Endothelial cell of umbilical vein (primary cell): ENCODE measurements at regions not wholly inside any gene's neighbourhood (a gene's known extent, or its start where the extent isn't known, plus 50 kb on each side); places are given as distances from the start of the nearest gene placed in this dataset.

Experiments used
- BruUV-seq: library from RNA; stranded (reverse); fragments of 400-500 nt; replicated peaks from 2 replicates; lab custom pipeline; 2021; lab: Mats Ljungman, UMichigan
- CTCF ChIA-PET: fragments of 300-600, 350-600 bp; sonication (Branson Sonifier 250); formaldehyde crosslinking; loops from one replicate; lab custom pipeline; 2021; ENCODE audit warnings: antibody characterized with exemption, inconsistent platforms; lab: Charles Lee
- POLR2A ChIA-PET: fragments of 300-600, 350-600 bp; sonication (Branson Sonifier 250); formaldehyde crosslinking; loops from one replicate; lab custom pipeline; 2021; ENCODE audit warnings: antibody characterized with exemption, inconsistent platforms; lab: Charles Lee
- DNase-seq: peaks from one replicate; pipeline ENCODE4 v3.0.0-alpha.2; 2011; ENCODE audit warnings: low read depth, low spot score
- FAIRE-seq: peaks from 2 replicates; lab custom pipeline; 2011; peaks lifted over from hg19 to GRCh38; lab: Jason Lieb, UNC
- H2AFZ ChIP-seq: 2 replicates; pipeline ENCODE4 v1.6.0; 2012; ENCODE audit warnings: low read depth, low read length, control low read depth, inconsistent platforms
- H3K27ac ChIP-seq: 2 replicates; pipeline ENCODE4 v1.5.1; 2011; ENCODE audit warnings: low read depth, mild to moderate bottlenecking, control low read depth, low read length, moderate library complexity; ENCODE audit not compliant: insufficient read depth
- H3K27me3 ChIP-seq, 2 experiments: 2 replicates each; pipeline versions ENCODE4 v1.6.0 to v1.6.1; 2011; ENCODE audit warnings: low read length in 2 of 2, mixed read lengths in 1 of 2; ENCODE audit not compliant: control insufficient read depth in 2 of 2, insufficient read depth in 2 of 2
- H3K36me3 ChIP-seq, 2 experiments: 2 replicates in 1 of 2; 3 replicates in 1 of 2; pipeline ENCODE4 v1.5.1; 2011; ENCODE audit warnings: low read length in 2 of 2, mild to moderate bottlenecking in 1 of 2, moderate library complexity in 1 of 2; ENCODE audit not compliant: control insufficient read depth in 2 of 2, insufficient read depth in 2 of 2; ENCODE audit errors: extremely low read depth in 1 of 2
- H3K4me1 ChIP-seq: 3 replicates; pipeline ENCODE4 v1.5.1; 2011; ENCODE audit warnings: mild to moderate bottlenecking, low read length; ENCODE audit not compliant: control insufficient read depth, insufficient read depth; ENCODE audit errors: extremely low read depth
- H3K4me2 ChIP-seq: 2 replicates; pipeline ENCODE4 v1.6.1; 2011; ENCODE audit warnings: low read length, control low read depth, mixed read lengths; ENCODE audit not compliant: insufficient read depth
- H3K4me3 ChIP-seq, 3 experiments: fragments of 200-600 bp in 1 of 3; sonication (generic), shearing (Covaris generic) in 1 of 3; replicated peaks in 1 of 3; 2 replicates each; pipeline ENCODE4 v1.5.1; 2011 to 2016; ENCODE audit warnings: control low read depth in 3 of 3, low read length in 3 of 3, mild to moderate bottlenecking in 2 of 3, inconsistent platforms in 1 of 3, low read depth in 1 of 3, moderate library complexity in 1 of 3; ENCODE audit not compliant: insufficient read depth in 1 of 3
- H3K79me2 ChIP-seq: 2 replicates; pipeline ENCODE4 v1.6.0; 2012; ENCODE audit warnings: low read length, inconsistent platforms; ENCODE audit not compliant: control insufficient read depth, insufficient read depth
- H3K9ac ChIP-seq: replicated peaks from 2 replicates; pipeline ENCODE3; 2011; ENCODE audit warnings: low read length, control low read depth; ENCODE audit not compliant: insufficient read depth; ENCODE audit errors: extremely low read depth
- H3K9me1 ChIP-seq: replicated peaks from 3 replicates; pipeline ENCODE4 v1.6.0; 2011; ENCODE audit warnings: mild to moderate bottlenecking, low read length; ENCODE audit not compliant: control insufficient read depth, insufficient read depth; ENCODE audit errors: extremely low read depth
- H3K9me3 ChIP-seq: replicated peaks from 2 replicates; pipeline ENCODE4 v1.5.1; 2012; ENCODE audit warnings: low read length, inconsistent platforms; ENCODE audit not compliant: control insufficient read depth, insufficient read depth
- H4K20me1 ChIP-seq: replicated peaks from 2 replicates; pipeline ENCODE3; 2011; ENCODE audit warnings: mild to moderate bottlenecking, low read length; ENCODE audit not compliant: control insufficient read depth, insufficient read depth; ENCODE audit errors: extremely low read depth
- EZH2 ChIP-seq: IDR thresholded peaks from 2 replicates; pipeline ENCODE4 v1.6.1; 2012; ENCODE audit warnings: borderline replicate concordance, low read depth, mild to moderate bottlenecking, moderate library complexity, low read length, inconsistent platforms; ENCODE audit not compliant: severe bottlenecking
- FOS ChIP-seq: IDR thresholded peaks from 2 replicates; pipeline ENCODE4 v1.6.1; 2011; ENCODE audit warnings: mild to moderate bottlenecking, low read length, moderate library complexity, borderline replicate concordance; ENCODE audit not compliant: insufficient read depth
- GATA2 ChIP-seq: IDR thresholded peaks from 2 replicates; pipeline ENCODE4 v1.7.0; 2011; ENCODE audit warnings: low read depth, mild to moderate bottlenecking, moderate library complexity, mixed read lengths, low read length; ENCODE audit not compliant: insufficient read length, insufficient read depth
- JUN ChIP-seq: IDR thresholded peaks from 2 replicates; pipeline ENCODE4 v1.6.1; 2011; ENCODE audit warnings: borderline replicate concordance, low read depth; ENCODE audit not compliant: insufficient read length, insufficient read depth
- MYC ChIP-seq: IDR thresholded peaks from one replicate; pipeline ENCODE4 v1.6.1; 2011; ENCODE audit warnings: mild to moderate bottlenecking, low read depth, low read length
- POLR2A ChIP-seq: IDR thresholded peaks from 2 replicates; pipeline ENCODE4 v1.6.1; 2012; ENCODE audit warnings: low read depth, mild to moderate bottlenecking, control low read depth, low read length
- POLR2AphosphoS5 ChIP-seq: IDR thresholded peaks from 2 replicates; pipeline ENCODE4 v1.6.1; 2012; ENCODE audit warnings: low read depth, mild to moderate bottlenecking, control low read depth, low read length, moderate library complexity; ENCODE audit not compliant: insufficient read depth
- dilution Hi-C: fragments of 300-500 bp; cut with MboI; formaldehyde crosslinking; loops from one replicate; pipeline ENCODE4 v1.15.0; 2019; ENCODE audit warnings: low sequenced_read_pairs; ENCODE audit not compliant: extremely low pct_ligation_motif_present
- intact Hi-C: fragments of 100-400 bp; cut with micrococcal nuclease; formaldehyde crosslinking; loops from one replicate; pipeline ENCODE4 v1.10.0; 2022
- TF ChIP-seq, protein P1 (sequence below): IDR thresholded peaks from 2 replicates; pipeline ENCODE4 v1.6.1; 2011; ENCODE audit not compliant: insufficient read depth, insufficient read length
- TF ChIP-seq, protein P2 (sequence below), 2 donors: IDR thresholded peaks; 1 replicate in 1 of 2; 2 replicates in 1 of 2; pipeline ENCODE4 v1.5.1; 2011; ENCODE audit warnings: low read length in 2 of 2, mild to moderate bottlenecking in 2 of 2, moderate library complexity in 2 of 2, control low read depth in 1 of 2, inconsistent platforms in 1 of 2, low read depth in 1 of 2; ENCODE audit not compliant: insufficient read depth in 1 of 2; ENCODE audit errors: extremely low read depth in 1 of 2

DNA sequence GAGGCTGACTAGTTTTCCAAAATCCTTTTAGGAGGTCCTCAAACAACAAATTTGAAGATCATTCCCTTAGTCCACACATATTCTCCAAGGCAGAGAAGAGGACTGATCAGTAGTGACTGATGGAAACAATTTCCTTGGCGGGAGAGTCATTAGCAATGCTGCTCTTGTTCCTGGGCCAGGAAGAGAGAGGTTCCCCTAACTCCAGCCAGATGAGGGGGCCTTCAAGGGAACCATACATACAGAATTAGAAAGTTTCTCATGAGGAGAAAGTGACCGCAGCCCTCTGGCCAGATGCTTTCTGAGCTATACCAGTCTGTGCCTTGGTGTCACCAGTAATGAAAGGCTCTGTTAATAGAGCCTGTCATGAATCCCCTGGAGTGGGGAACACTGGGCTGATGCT, 539.4 kb downstream of the BNC2 start:
- dilution Hi-C loops, result no loop called here

More for the DNA sequence above, 539.4 kb downstream of the BNC2 start:
- Histone ChIP-seq H3K4me2 (no peak overlapping the region), H3K9me1 (no peaks in the 10 kb centered on the region), H3K36me3 (no peaks in the 10 kb centered on the region), H3K27me3 (no peaks in the 10 kb centered on the region), H4K20me1 (no peaks in the 10 kb centered on the region), H3K27ac (no peak overlapping the region), H3K4me3 (no peak overlapping the region), H3K4me1 (peaks cover 4% of the 10 kb centered on the region), H3K9me3 (no peaks in the 10 kb centered on the region), H3K9ac (no peak overlapping the region), H2AFZ (no peak overlapping the region), H3K79me2 (no peaks in the 10 kb centered on the region)
- DNase-seq (no peak), FAIRE-seq (no peak)
- intact Hi-C loops, result no loop called here
- no TSS peak for BruUV-seq
- ChIA-PET POLR2A (no interaction called here), CTCF (no interaction called here)
- TF ChIP-seq MYC, result no peak
- TF ChIP-seq, protein P1, sequence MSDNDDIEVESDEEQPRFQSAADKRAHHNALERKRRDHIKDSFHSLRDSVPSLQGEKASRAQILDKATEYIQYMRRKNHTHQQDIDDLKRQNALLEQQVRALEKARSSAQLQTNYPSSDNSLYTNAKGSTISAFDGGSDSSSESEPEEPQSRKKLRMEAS, result no peak
- no peak for TF ChIP-seq POLR2A
- TF ChIP-seq GATA2, result no peak
- no peak for TF ChIP-seq EZH2
- TF ChIP-seq POLR2AphosphoS5, result no peak
- TF ChIP-seq, protein P2, sequence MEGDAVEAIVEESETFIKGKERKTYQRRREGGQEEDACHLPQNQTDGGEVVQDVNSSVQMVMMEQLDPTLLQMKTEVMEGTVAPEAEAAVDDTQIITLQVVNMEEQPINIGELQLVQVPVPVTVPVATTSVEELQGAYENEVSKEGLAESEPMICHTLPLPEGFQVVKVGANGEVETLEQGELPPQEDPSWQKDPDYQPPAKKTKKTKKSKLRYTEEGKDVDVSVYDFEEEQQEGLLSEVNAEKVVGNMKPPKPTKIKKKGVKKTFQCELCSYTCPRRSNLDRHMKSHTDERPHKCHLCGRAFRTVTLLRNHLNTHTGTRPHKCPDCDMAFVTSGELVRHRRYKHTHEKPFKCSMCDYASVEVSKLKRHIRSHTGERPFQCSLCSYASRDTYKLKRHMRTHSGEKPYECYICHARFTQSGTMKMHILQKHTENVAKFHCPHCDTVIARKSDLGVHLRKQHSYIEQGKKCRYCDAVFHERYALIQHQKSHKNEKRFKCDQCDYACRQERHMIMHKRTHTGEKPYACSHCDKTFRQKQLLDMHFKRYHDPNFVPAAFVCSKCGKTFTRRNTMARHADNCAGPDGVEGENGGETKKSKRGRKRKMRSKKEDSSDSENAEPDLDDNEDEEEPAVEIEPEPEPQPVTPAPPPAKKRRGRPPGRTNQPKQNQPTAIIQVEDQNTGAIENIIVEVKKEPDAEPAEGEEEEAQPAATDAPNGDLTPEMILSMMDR (IDR thresholded peaks at IDR 0.05; ENCODE audit: extremely low read depth in 1 of 2, insufficient read depth in 1 of 2, low read depth in 1 of 2, low read length in 2 of 2), result no peak
- TF ChIP-seq FOS, result no peak
- TF ChIP-seq JUN, result no peak
